GM12873 (cell line): ENCODE measurements at regions not wholly inside any gene's neighbourhood (a gene's known extent, or its start where the extent isn't known, plus 50 kb on each side); places are given as distances from the start of the nearest gene placed in this dataset.

ENCODE experiments used
- TF ChIP-seq, protein P1 (sequence below): IDR thresholded peaks from 2 replicates; pipeline ENCODE4 v1.5.1; 2012; ENCODE audit warnings: low read depth, mild to moderate bottlenecking, moderate library complexity, low read length, control low read depth; ENCODE audit not compliant: insufficient read depth; ENCODE audit errors: missing control alignments

DNA sequence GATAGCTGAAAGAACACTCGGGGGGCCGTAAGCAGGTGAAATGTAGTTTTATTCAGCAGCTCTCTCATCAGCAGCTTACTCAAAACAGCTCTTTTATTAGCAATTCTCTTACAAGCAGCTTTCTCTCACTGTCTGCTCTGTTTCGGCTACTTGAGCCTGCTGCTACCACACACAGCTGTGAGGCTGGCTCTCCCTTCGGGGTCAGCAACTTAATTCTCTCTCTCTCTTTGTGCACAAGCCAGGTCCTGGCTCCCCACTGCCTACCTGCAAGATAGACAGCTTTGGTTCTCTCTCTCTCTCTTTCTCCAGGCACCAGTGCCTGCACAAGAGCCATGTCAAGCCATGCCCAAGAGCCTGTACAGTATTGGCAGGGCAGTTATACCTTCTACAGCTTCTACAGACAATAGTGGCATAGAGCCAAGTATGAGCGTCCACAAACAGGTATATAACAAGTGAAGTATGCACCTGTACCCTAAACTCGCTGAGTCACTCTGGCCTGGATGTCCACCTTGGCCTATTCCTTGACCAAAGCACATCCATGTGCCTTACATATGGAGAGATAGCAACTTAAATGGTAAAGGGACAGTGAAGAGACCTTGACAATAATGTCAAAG is 110.8 kb downstream of the MTNR1B start:
- TF ChIP-seq, protein P1, sequence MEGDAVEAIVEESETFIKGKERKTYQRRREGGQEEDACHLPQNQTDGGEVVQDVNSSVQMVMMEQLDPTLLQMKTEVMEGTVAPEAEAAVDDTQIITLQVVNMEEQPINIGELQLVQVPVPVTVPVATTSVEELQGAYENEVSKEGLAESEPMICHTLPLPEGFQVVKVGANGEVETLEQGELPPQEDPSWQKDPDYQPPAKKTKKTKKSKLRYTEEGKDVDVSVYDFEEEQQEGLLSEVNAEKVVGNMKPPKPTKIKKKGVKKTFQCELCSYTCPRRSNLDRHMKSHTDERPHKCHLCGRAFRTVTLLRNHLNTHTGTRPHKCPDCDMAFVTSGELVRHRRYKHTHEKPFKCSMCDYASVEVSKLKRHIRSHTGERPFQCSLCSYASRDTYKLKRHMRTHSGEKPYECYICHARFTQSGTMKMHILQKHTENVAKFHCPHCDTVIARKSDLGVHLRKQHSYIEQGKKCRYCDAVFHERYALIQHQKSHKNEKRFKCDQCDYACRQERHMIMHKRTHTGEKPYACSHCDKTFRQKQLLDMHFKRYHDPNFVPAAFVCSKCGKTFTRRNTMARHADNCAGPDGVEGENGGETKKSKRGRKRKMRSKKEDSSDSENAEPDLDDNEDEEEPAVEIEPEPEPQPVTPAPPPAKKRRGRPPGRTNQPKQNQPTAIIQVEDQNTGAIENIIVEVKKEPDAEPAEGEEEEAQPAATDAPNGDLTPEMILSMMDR, result no peak

DNA sequence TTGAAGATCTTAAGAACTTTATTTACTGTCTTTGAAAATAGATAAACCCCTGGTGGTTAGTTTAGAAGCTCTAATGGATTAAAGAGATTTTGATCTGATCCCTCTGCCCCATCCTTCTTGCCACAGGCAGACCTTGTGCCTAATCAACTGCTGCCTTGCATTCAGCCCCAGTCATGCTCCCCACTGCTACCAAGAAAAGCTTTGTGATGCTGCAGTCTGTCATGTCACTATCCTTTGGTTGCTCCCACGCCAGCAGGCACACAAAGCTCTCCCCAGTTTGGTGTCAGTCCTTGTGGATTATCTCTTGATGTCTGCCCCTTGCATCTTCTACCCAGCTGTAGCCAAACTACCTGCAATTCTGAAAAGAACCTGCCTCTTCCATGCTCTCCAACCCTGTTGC is 112.2 kb downstream of the MTNR1B start:
- TF ChIP-seq, protein P1, result no peak

DNA sequence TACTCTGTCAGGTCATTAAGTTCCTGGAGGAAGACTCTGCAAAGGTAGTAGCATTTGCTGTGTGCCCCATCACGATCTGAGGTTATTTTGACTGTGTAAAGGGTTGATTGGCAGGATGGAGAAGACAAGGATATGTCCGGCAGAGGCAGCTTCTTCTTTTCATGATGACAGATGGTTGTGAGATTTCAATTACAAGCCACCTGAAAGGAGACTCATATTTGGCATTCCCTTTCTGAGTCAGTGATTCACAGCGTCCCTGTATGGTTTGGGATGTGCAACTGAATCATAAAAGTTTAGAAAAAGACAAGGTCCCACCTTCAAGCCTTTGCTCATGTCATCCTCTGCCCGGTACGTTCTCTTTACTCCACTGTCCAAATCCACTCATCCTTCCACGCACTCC is 113.4 kb downstream of the MTNR1B start:
- TF ChIP-seq, protein P1, result no peak

DNA sequence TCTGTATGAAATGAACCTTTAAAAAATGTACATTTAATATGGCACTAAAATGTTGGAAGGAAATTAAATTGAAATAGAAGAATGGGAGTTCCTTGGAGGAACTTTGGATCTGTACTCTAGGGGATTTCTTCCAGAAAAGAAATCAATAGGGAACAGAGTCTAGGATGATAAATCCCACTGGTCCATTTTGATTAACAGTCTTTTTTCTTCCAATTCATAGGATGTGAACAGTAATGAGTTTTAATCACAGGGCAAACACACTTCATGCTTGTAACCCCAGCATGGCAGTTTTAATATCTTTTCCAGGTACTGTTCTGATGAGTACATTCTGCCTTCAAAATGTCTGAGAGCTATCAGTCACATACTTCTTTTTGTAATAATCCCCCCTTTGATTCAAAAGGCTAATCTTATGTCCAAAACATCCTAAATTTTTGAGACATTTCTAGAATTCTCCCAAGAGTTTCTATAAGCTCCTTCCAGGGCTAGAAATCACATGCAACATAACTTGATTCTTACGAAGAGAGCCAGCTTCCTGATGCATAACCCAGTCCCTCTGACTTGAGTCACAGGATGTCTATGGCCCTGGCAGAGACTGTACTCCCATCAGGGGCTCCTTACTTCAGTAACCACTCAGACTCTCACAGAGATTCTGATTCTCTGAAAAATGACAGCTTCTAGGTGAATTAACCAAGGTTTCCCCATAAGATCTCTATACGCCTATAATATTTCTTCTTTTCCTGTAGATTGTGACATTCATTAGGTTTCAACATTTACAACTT is 112.9 kb downstream of the SLC36A4 start:
- TF ChIP-seq, protein P1, result no peak

DNA sequence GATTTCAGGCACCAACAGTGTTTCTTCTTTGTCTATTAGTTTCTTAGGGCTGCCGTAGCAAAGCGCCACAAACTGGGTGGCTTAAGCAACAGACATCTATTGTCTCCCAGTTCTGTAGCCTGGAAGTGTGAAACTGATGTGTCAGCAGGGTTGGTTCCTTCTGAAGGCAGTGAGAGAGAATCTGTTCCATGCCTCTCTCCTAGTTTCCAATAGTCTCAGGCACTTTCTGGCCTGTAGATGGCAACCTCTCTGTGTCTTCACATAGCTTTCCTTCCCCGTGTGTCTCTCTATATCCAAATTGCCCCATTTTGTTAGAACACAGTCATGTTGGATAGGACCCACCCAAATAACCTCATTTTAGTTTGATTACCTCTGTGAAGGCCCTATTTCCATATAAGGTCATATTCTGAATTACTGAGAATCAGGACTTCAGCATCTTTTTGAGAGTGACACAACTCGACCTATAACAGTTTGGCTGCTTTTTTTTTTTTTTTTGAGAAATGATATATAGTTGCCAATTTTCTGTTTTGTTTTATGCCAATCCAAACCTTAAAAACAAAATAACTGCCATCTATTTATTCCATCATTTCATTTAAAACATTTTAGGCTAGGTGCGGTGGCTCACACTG is 108.2 kb downstream of the SLC36A4 start:
- TF ChIP-seq, protein P1, result peak; percentile 66
